ENCODE measurements at regions not wholly inside any gene's neighbourhood (a gene's known extent, or its start where the extent isn't known, plus 50 kb on each side); places are given as distances from the start of the nearest gene placed in this dataset.

DNA sequence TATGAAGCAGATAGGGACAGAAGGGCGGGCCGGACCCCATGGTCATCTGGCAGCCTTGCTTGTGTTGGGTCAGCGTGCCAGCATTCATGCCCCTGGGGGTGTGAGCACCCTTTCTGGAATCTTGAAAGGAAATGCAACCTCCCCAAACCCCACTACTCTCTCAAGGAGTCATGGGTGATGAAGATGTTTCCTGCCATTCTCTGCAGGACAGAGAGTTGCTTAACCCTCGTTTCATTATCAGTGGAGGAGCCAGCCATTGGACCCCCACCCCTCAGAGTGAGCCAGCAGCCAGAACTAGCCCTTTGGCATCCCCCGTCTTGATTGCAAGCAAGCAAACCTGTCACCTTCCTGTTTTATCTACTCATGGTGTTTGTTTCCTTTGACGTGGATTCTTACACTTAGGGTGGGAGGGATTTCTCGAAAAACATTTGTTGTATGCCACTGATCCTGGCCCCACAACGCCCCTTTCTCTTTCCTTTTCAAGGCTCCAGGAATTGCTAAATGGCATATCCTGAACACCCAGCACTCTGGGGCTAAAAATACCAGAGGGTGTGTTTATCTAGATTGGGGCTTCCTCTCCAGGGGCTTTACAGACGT lies 258.3 kb downstream of the ETS1 start:
- H3K4me1 ChIP-seq (ENCODE audit: control insufficient read depth, low read length), result peaks cover 14% of the 10 kb centered on the region
- no peaks in the 10 kb centered on the region for H4K20me1 ChIP-seq (ENCODE audit: control insufficient read depth, insufficient read depth, low read depth, low read length)
- H3K9me2 ChIP-seq (replicated peaks; ENCODE audit: control insufficient read depth, low read length), result no peaks in the 10 kb centered on the region
- H3K4me2 ChIP-seq (ENCODE audit: low read length), result peak overlapping the region; percentile 5; the same call in 1 of the 2 replicates
- no peaks in the 10 kb centered on the region for H3F3A ChIP-seq (ENCODE audit: control insufficient read depth, insufficient read depth)
- TF ChIP-seq, protein P1, sequence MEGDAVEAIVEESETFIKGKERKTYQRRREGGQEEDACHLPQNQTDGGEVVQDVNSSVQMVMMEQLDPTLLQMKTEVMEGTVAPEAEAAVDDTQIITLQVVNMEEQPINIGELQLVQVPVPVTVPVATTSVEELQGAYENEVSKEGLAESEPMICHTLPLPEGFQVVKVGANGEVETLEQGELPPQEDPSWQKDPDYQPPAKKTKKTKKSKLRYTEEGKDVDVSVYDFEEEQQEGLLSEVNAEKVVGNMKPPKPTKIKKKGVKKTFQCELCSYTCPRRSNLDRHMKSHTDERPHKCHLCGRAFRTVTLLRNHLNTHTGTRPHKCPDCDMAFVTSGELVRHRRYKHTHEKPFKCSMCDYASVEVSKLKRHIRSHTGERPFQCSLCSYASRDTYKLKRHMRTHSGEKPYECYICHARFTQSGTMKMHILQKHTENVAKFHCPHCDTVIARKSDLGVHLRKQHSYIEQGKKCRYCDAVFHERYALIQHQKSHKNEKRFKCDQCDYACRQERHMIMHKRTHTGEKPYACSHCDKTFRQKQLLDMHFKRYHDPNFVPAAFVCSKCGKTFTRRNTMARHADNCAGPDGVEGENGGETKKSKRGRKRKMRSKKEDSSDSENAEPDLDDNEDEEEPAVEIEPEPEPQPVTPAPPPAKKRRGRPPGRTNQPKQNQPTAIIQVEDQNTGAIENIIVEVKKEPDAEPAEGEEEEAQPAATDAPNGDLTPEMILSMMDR (IDR thresholded peaks at IDR 0.05; ENCODE audit: low read depth, low read length, poor library complexity, severe bottlenecking), result no peak
- TF ChIP-seq EZH2phosphoT487 (IDR thresholded peaks at IDR 0.05; ENCODE audit: borderline replicate concordance, low read length), result no peak
- no peak overlapping the region for H3K4me3 ChIP-seq (ENCODE audit: low read length)
- H3K9me3 ChIP-seq (ENCODE audit: control insufficient read depth, insufficient read depth, low read length), result no peaks in the 10 kb centered on the region
- H3K36me3 ChIP-seq (ENCODE audit: control insufficient read depth, low read length), result no peaks in the 10 kb centered on the region
- no peaks in the 10 kb centered on the region for H3K27me3 ChIP-seq (ENCODE audit: control insufficient read depth, low read length)
- no peaks in the 10 kb centered on the region for H3K79me2 ChIP-seq (ENCODE audit: control insufficient read depth, low read length)
- H3K27ac ChIP-seq (ENCODE audit: low read depth, low read length), result no peak overlapping the region

DNA sequence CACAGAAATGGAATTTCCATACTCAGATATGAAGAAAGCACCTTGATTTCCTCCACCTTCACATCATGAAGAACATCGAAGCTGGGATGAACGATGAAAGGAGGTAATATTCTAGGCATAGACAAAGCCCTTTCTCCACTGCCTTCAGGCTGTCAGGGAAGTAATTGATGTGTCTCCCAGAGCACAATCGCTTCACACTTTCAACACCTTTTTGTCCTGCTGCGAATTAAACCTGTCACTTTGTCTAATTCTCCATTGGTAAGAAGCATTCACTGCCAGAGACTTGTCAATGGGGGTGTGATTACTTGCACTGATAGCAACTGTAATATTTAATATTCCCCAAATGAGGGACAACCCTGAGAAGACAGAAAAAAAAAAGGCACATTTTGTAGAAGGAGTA lies 260.1 kb downstream of the ETS1 start:
- no peak overlapping the region for H3K4me3 ChIP-seq (ENCODE audit: low read length)
- H3K4me2 ChIP-seq (ENCODE audit: low read length), result no peak overlapping the region
- no peaks in the 10 kb centered on the region for H3K79me2 ChIP-seq (ENCODE audit: control insufficient read depth, low read length)
- H3K36me3 ChIP-seq (ENCODE audit: control insufficient read depth, low read length), result no peaks in the 10 kb centered on the region
- H3K9me3 ChIP-seq (ENCODE audit: control insufficient read depth, insufficient read depth, low read length), result no peaks in the 10 kb centered on the region
- no peaks in the 10 kb centered on the region for H4K20me1 ChIP-seq (ENCODE audit: control insufficient read depth, insufficient read depth, low read depth, low read length)
- H3K4me1 ChIP-seq (ENCODE audit: control insufficient read depth, low read length), result peaks cover 25% of the 10 kb centered on the region
- H3K9me2 ChIP-seq (replicated peaks; ENCODE audit: control insufficient read depth, low read length), result no peaks in the 10 kb centered on the region
- H3K27ac ChIP-seq (ENCODE audit: low read depth, low read length), result no peak overlapping the region
- no peaks in the 10 kb centered on the region for H3F3A ChIP-seq (ENCODE audit: control insufficient read depth, insufficient read depth)
- no peaks in the 10 kb centered on the region for H3K27me3 ChIP-seq (ENCODE audit: control insufficient read depth, low read length)
- TF ChIP-seq, protein P1 (IDR thresholded peaks at IDR 0.05; ENCODE audit: low read depth, low read length, poor library complexity, severe bottlenecking), result no peak
- no peak for TF ChIP-seq EZH2phosphoT487 (IDR thresholded peaks at IDR 0.05; ENCODE audit: borderline replicate concordance, low read length)

DNA sequence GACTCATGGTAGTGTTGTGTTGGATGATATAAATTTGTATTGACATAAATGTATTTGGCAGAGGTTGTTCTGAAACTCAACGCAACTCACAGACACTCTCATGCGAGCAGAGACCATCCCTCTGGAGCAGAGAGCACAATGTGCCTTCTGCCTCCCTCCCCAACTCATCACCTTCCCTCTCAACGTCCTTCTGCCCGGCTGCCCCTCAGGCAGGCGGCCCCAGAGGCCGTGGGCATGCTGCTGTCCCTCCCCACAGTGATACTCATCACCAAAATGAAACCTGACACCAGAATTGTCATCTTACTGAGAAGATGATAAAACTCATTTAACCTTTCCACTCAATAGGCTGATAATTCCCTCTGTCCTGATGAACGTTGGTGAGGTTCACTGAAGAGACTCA lies 260.6 kb downstream of the ETS1 start:
- TF ChIP-seq, protein P1 (IDR thresholded peaks at IDR 0.05; ENCODE audit: low read depth, low read length, poor library complexity, severe bottlenecking), result no peak
- no peak for TF ChIP-seq EZH2phosphoT487 (IDR thresholded peaks at IDR 0.05; ENCODE audit: borderline replicate concordance, low read length)

More for the DNA sequence above, 260.6 kb downstream of the ETS1 start:
- peaks cover 25% of the 10 kb centered on the region for H3K4me1 ChIP-seq (ENCODE audit: control insufficient read depth, low read length)
- H3K9me2 ChIP-seq (replicated peaks; ENCODE audit: control insufficient read depth, low read length), result no peaks in the 10 kb centered on the region
- no peaks in the 10 kb centered on the region for H3F3A ChIP-seq (ENCODE audit: control insufficient read depth, insufficient read depth)
- no peak overlapping the region for H3K27ac ChIP-seq (ENCODE audit: low read depth, low read length)
- H3K27me3 ChIP-seq (ENCODE audit: control insufficient read depth, low read length), result no peaks in the 10 kb centered on the region
- H4K20me1 ChIP-seq (ENCODE audit: control insufficient read depth, insufficient read depth, low read depth, low read length), result no peaks in the 10 kb centered on the region
- H3K36me3 ChIP-seq (ENCODE audit: control insufficient read depth, low read length), result no peaks in the 10 kb centered on the region
- H3K79me2 ChIP-seq (ENCODE audit: control insufficient read depth, low read length), result no peaks in the 10 kb centered on the region
- H3K4me3 ChIP-seq (ENCODE audit: low read length), result no peak overlapping the region
- H3K4me2 ChIP-seq (ENCODE audit: low read length), result no peak overlapping the region
- H3K9me3 ChIP-seq (ENCODE audit: control insufficient read depth, insufficient read depth, low read length), result no peaks in the 10 kb centered on the region

Data from DOHH2 (cell line).